ENCODE measurements at regions not wholly inside any gene's neighbourhood (a gene's known extent, or its start where the extent isn't known, plus 50 kb on each side); places are given as distances from the start of the nearest gene placed in this dataset.

DNA sequence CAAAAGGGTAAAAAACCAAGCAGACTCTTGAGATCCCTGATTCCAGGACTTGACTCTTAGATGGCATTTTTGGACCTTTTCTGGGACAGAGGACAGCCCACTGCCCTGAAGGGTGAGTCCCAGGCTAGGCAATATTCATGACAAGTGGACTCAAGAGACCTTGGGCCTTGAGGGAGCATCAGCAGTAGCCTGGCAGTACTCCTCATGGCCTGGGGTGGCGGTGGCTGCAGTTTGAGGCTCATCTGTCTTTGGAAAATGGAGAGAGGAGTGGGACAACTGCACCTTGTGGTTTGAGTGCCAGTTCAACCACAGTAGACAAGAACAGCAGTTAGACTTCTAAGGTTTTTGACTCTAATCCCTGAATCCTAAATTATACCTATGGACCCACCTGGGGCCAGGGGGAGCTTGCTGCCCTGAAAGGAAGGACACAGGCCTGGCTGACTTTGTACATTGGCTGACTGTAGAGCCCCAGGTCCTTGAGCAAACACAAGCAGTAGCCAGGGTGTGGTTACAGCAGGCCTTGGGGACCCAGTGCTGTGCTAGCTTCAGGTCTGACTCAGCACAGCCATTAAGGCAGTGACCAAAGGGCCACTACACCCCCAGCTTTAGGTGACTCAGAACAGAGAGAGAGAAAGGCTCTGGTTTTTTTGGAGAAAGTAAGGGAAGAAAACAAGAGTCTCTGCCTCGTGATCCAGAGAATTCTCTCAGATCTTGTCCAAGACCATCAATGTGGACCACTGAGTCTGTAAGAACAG, 1023.2 kb downstream of the KCNT2 start (continued):
- TF ChIP-seq, protein P1, sequence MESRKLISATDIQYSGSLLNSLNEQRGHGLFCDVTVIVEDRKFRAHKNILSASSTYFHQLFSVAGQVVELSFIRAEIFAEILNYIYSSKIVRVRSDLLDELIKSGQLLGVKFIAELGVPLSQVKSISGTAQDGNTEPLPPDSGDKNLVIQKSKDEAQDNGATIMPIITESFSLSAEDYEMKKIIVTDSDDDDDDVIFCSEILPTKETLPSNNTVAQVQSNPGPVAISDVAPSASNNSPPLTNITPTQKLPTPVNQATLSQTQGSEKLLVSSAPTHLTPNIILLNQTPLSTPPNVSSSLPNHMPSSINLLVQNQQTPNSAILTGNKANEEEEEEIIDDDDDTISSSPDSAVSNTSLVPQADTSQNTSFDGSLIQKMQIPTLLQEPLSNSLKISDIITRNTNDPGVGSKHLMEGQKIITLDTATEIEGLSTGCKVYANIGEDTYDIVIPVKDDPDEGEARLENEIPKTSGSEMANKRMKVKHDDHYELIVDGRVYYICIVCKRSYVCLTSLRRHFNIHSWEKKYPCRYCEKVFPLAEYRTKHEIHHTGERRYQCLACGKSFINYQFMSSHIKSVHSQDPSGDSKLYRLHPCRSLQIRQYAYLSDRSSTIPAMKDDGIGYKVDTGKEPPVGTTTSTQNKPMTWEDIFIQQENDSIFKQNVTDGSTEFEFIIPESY (IDR thresholded peaks at IDR 0.05; ENCODE audit: extremely low read depth, insufficient replicate concordance, low read length) = no peak
- no peak for TF ChIP-seq SRF (IDR thresholded peaks at IDR 0.05; ENCODE audit: low read depth)
- peak; percentile 36; the same call in 1 of the 2 replicates for TF ChIP-seq FOSL1 (IDR thresholded peaks at IDR 0.05; ENCODE audit: low read depth)
- TF ChIP-seq JUND (IDR thresholded peaks at IDR 0.05) = peak; percentile 12; the same call in 1 of the 2 replicates

DNA sequence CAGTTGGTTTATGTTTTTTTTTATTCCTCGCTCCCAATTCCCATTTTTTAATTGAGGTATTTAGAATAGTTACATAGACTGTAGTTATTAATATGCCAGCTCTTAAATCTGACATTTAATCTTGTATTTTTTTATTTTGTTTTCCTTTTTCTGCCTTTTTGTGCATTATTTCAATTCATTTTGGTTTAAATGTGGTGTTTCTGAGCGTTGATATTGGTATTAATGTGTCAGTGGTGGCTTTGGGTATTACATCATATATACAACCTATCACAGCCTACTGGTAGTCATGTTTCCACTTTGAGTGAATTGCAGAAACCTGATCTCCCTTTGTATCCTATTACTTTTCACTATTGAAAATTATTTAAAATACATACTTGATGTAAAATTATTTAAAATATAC, 1027.3 kb downstream of the KCNT2 start:
- no peak for TF ChIP-seq EZH2phosphoT487 (IDR thresholded peaks at IDR 0.05; ENCODE audit: borderline replicate concordance)
- TF ChIP-seq, protein P2, sequence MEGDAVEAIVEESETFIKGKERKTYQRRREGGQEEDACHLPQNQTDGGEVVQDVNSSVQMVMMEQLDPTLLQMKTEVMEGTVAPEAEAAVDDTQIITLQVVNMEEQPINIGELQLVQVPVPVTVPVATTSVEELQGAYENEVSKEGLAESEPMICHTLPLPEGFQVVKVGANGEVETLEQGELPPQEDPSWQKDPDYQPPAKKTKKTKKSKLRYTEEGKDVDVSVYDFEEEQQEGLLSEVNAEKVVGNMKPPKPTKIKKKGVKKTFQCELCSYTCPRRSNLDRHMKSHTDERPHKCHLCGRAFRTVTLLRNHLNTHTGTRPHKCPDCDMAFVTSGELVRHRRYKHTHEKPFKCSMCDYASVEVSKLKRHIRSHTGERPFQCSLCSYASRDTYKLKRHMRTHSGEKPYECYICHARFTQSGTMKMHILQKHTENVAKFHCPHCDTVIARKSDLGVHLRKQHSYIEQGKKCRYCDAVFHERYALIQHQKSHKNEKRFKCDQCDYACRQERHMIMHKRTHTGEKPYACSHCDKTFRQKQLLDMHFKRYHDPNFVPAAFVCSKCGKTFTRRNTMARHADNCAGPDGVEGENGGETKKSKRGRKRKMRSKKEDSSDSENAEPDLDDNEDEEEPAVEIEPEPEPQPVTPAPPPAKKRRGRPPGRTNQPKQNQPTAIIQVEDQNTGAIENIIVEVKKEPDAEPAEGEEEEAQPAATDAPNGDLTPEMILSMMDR (IDR thresholded peaks at IDR 0.05 in 2 of 3, conservative IDR thresholded peaks at IDR 0.05 in 1 of 3; ENCODE audit: borderline replicate concordance in 1 of 3, insufficient read depth in 1 of 3, low read depth in 2 of 3, low read length in 2 of 3) = peak in 1 of 3 experiments; percentile 11; a peak in 1 of 6 replicates
- TF ChIP-seq, protein P1 (IDR thresholded peaks at IDR 0.05; ENCODE audit: extremely low read depth, insufficient replicate concordance, low read length) = no peak
- CTCF ChIA-PET = interaction anchor here (0.8 to 1.6 kb wide), 3 partner anchors 9 to 13 kb away, joined by 3 read pairs; no protein-coding TSS in a partner anchor
- peak; percentile 60; the same call in 1 of the 2 replicates for ATAC-seq

More for the DNA sequence above, 1027.3 kb downstream of the KCNT2 start:
- H3K36me3 ChIP-seq (ENCODE audit: control insufficient read depth in 1 of 2, insufficient read depth in 2 of 2, low read length in 2 of 2) = no peaks in the 10 kb centered on the region
- no peak overlapping the region for H3K4me2 ChIP-seq (ENCODE audit: low read length)
- no peak overlapping the region for H3K27ac ChIP-seq (ENCODE audit: low read depth, low read length)
- 0 out of 4 replicates have a peak, but pooled peaks cover 0 to 3% of the 10 kb centered on the region in 2 experiments for H3K9me3 ChIP-seq (ENCODE audit: control insufficient read depth in 1 of 2, insufficient read depth in 1 of 2, low read depth in 1 of 2, low read length in 2 of 2)
- H3K27me3 ChIP-seq (ENCODE audit: insufficient read depth, low read length) = no peaks in the 10 kb centered on the region
- POLR2A ChIA-PET = no interaction called here
- no peaks in the 10 kb centered on the region for H3K79me2 ChIP-seq (ENCODE audit: insufficient read depth, low read length)
- H3K4me3 ChIP-seq (replicated peaks in 1 of 2; ENCODE audit: low read depth in 1 of 2, low read length in 2 of 2) = no peak overlapping the region
- intact Hi-C loops (cut with micrococcal nuclease) = no loop called here
- 0 out of 2 replicates have a peak, but pooled peaks cover 3% of the 10 kb centered on the region for H3K9me2 ChIP-seq (ENCODE audit: insufficient read depth)
- no peaks in the 10 kb centered on the region for H4K20me1 ChIP-seq (ENCODE audit: insufficient read depth)
- H2AFZ ChIP-seq (ENCODE audit: low read depth, low read length, poor library complexity, severe bottlenecking) = no peak overlapping the region
- H3K4me1 ChIP-seq (ENCODE audit: control insufficient read depth in 1 of 2, insufficient read depth in 2 of 2, low read length in 2 of 2) = peaks cover 0 to 9% of the 10 kb centered on the region in 2 experiments; a peak in 2 of 4 replicates
- BruUV-seq (replicated peaks) = no TSS peak
- RAD21 ChIA-PET (ENCODE audit: low non-redundant PET in 1 of 2, low total read pairs in 2 of 2, uncharacterized antibody in 2 of 2, unreplicated experiment in 2 of 2) = no interaction called here
- no peak for DNase-seq (ENCODE audit: low read depth, low spot score)
- no peak overlapping the region for H3K9ac ChIP-seq (ENCODE audit: low read length)

Measured in HCT116 (cell line).